ENCODE measurements at regions not wholly inside any gene's neighbourhood (a gene's known extent, or its start where the extent isn't known, plus 50 kb on each side); places are given as distances from the start of the nearest gene placed in this dataset.

- TF ChIP-seq CTCF (IDR thresholded peaks at IDR 0.05) = no peak
- no peak for TF ChIP-seq REST (IDR thresholded peaks at IDR 0.05; ENCODE audit: insufficient read depth in 1 of 2, low read depth in 2 of 2, low read length in 1 of 2)
- no peak for TF ChIP-seq POLR2AphosphoS5 (IDR thresholded peaks at IDR 0.05; ENCODE audit: low read depth, low read length)
- no peak for TF ChIP-seq TCF7L2 (IDR thresholded peaks at IDR 0.05; ENCODE audit: low read depth, low read length)
Observed at GRCh38 chr9:102035929-102036328, 297.5 kb upstream of the GRIN3A start.
